GM23338 (cell line): ENCODE measurements at regions not wholly inside any gene's neighbourhood (a gene's known extent, or its start where the extent isn't known, plus 50 kb on each side); places are given as distances from the start of the nearest gene placed in this dataset.

Source experiments
- CREB1 ChIP-seq: fragments of 250-450 bp; sonication (Bioruptor Pico); IDR thresholded peaks from 2 replicates; pipeline ENCODE4 v1.5.0; 2020; ENCODE audit warnings: low read depth, mild to moderate bottlenecking, moderate library complexity
- EZH2 ChIP-seq: fragments of 200-600 bp; sonication (generic); IDR thresholded peaks from one replicate; pipeline ENCODE4 v1.8.0; 2017; ENCODE audit warnings: antibody characterized with exemption, mild to moderate bottlenecking, low read depth; ENCODE audit not compliant: unreplicated experiment
- EZH2phosphoT487 ChIP-seq: fragments of 200-600 bp; sonication (generic); IDR thresholded peaks from one replicate; pipeline ENCODE4 v1.8.1; 2018; ENCODE audit warnings: antibody characterized with exemption; ENCODE audit not compliant: unreplicated experiment
- JUNB ChIP-seq: IDR thresholded peaks from one replicate; pipeline ENCODE4 v1.6.1; 2016; ENCODE audit warnings: antibody characterized with exemption; ENCODE audit not compliant: unreplicated experiment
- POLR2AphosphoS5 ChIP-seq: IDR thresholded peaks from 2 replicates; pipeline ENCODE4 v1.6.1; 2016; ENCODE audit warnings: antibody characterized with exemption, low read depth
- STAT1 ChIP-seq: IDR thresholded peaks from one replicate; pipeline ENCODE4 v1.6.1; 2016; ENCODE audit warnings: antibody characterized with exemption; ENCODE audit not compliant: unreplicated experiment
- ZNF114 ChIP-seq: fragments of 250-450 bp; sonication (Bioruptor Pico); IDR thresholded peaks from 2 replicates; pipeline ENCODE4 v1.5.0; 2020; ENCODE audit warnings: mild to moderate bottlenecking, moderate library complexity
- TF ChIP-seq, protein P1 (sequence below), 2 experiments: fragments of 200-600 bp in 1 of 2; sonication (generic) in 1 of 2; conservative IDR thresholded peaks; 2 replicates each; pipeline versions ENCODE4 v1.5.1 to v1.6.1; 2016 to 2017; ENCODE audit warnings: antibody characterized with exemption in 2 of 2, low read depth in 2 of 2, mild to moderate bottlenecking in 2 of 2, moderate library complexity in 1 of 2
- TF ChIP-seq, protein P2 (sequence below): fragments of 250-450 bp; sonication (Bioruptor Pico); IDR thresholded peaks from 2 replicates; pipeline ENCODE4 v1.5.0; 2020; ENCODE audit warnings: mild to moderate bottlenecking, moderate library complexity
- TF ChIP-seq, protein P3 (sequence below): IDR thresholded peaks from one replicate; pipeline ENCODE4 v1.6.1; 2018; ENCODE audit warnings: antibody characterized with exemption; ENCODE audit not compliant: unreplicated experiment

DNA sequence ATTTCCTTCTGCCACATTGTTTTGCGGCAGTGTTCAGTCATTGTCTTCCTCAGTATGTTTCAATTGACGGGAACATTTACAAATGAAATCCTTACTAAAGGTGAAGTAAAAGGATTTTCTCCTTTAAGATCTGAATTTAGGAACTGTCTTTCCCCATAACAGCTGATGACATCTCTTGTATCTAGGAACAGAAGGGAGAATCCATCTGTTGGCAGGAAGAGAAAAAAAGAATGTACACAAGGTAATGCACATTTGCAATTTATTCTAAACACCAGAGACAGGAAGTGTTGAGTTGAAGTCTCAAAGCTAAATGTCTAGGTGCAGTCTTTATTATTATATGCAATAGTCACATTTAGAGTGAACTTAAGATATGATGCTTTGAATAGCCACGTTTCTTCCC is 334.5 kb downstream of the HDGFL1 start:
- TF ChIP-seq, protein P1, sequence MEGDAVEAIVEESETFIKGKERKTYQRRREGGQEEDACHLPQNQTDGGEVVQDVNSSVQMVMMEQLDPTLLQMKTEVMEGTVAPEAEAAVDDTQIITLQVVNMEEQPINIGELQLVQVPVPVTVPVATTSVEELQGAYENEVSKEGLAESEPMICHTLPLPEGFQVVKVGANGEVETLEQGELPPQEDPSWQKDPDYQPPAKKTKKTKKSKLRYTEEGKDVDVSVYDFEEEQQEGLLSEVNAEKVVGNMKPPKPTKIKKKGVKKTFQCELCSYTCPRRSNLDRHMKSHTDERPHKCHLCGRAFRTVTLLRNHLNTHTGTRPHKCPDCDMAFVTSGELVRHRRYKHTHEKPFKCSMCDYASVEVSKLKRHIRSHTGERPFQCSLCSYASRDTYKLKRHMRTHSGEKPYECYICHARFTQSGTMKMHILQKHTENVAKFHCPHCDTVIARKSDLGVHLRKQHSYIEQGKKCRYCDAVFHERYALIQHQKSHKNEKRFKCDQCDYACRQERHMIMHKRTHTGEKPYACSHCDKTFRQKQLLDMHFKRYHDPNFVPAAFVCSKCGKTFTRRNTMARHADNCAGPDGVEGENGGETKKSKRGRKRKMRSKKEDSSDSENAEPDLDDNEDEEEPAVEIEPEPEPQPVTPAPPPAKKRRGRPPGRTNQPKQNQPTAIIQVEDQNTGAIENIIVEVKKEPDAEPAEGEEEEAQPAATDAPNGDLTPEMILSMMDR (conservative IDR thresholded peaks at IDR 0.05; ENCODE audit: low read depth in 2 of 2) = no peak
- TF ChIP-seq, protein P2, sequence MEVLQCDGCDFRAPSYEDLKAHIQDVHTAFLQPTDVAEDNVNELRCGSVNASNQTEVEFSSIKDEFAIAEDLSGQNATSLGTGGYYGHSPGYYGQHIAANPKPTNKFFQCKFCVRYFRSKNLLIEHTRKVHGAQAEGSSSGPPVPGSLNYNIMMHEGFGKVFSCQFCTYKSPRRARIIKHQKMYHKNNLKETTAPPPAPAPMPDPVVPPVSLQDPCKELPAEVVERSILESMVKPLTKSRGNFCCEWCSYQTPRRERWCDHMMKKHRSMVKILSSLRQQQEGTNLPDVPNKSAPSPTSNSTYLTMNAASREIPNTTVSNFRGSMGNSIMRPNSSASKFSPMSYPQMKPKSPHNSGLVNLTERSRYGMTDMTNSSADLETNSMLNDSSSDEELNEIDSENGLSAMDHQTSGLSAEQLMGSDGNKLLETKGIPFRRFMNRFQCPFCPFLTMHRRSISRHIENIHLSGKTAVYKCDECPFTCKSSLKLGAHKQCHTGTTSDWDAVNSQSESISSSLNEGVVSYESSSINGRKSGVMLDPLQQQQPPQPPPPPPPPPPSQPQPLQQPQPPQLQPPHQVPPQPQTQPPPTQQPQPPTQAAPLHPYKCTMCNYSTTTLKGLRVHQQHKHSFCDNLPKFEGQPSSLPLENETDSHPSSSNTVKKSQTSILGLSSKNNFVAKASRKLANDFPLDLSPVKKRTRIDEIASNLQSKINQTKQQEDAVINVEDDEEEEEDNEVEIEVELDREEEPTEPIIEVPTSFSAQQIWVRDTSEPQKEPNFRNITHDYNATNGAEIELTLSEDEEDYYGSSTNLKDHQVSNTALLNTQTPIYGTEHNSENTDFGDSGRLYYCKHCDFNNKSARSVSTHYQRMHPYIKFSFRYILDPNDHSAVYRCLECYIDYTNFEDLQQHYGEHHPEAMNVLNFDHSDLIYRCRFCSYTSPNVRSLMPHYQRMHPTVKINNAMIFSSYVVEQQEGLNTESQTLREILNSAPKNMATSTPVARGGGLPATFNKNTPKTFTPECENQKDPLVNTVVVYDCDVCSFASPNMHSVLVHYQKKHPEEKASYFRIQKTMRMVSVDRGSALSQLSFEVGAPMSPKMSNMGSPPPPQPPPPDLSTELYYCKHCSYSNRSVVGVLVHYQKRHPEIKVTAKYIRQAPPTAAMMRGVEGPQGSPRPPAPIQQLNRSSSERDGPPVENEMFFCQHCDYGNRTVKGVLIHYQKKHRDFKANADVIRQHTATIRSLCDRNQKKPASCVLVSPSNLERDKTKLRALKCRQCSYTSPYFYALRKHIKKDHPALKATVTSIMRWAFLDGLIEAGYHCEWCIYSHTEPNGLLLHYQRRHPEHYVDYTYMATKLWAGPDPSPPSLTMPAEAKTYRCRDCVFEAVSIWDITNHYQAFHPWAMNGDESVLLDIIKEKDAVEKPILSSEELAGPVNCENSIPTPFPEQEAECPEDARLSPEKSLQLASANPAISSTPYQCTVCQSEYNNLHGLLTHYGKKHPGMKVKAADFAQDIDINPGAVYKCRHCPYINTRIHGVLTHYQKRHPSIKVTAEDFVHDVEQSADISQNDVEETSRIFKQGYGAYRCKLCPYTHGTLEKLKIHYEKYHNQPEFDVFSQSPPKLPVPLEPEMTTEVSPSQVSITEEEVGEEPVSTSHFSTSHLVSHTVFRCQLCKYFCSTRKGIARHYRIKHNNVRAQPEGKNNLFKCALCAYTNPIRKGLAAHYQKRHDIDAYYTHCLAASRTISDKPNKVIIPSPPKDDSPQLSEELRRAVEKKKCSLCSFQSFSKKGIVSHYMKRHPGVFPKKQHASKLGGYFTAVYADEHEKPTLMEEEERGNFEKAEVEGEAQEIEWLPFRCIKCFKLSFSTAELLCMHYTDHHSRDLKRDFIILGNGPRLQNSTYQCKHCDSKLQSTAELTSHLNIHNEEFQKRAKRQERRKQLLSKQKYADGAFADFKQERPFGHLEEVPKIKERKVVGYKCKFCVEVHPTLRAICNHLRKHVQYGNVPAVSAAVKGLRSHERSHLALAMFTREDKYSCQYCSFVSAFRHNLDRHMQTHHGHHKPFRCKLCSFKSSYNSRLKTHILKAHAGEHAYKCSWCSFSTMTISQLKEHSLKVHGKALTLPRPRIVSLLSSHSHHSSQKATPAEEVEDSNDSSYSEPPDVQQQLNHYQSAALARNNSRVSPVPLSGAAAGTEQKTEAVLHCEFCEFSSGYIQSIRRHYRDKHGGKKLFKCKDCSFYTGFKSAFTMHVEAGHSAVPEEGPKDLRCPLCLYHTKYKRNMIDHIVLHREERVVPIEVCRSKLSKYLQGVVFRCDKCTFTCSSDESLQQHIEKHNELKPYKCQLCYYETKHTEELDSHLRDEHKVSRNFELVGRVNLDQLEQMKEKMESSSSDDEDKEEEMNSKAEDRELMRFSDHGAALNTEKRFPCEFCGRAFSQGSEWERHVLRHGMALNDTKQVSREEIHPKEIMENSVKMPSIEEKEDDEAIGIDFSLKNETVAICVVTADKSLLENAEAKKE (CRISPR knock-in tag) = no peak
- no peak for TF ChIP-seq EZH2
- no peak for TF ChIP-seq POLR2AphosphoS5
- no peak for TF ChIP-seq JUNB
- TF ChIP-seq, protein P3, sequence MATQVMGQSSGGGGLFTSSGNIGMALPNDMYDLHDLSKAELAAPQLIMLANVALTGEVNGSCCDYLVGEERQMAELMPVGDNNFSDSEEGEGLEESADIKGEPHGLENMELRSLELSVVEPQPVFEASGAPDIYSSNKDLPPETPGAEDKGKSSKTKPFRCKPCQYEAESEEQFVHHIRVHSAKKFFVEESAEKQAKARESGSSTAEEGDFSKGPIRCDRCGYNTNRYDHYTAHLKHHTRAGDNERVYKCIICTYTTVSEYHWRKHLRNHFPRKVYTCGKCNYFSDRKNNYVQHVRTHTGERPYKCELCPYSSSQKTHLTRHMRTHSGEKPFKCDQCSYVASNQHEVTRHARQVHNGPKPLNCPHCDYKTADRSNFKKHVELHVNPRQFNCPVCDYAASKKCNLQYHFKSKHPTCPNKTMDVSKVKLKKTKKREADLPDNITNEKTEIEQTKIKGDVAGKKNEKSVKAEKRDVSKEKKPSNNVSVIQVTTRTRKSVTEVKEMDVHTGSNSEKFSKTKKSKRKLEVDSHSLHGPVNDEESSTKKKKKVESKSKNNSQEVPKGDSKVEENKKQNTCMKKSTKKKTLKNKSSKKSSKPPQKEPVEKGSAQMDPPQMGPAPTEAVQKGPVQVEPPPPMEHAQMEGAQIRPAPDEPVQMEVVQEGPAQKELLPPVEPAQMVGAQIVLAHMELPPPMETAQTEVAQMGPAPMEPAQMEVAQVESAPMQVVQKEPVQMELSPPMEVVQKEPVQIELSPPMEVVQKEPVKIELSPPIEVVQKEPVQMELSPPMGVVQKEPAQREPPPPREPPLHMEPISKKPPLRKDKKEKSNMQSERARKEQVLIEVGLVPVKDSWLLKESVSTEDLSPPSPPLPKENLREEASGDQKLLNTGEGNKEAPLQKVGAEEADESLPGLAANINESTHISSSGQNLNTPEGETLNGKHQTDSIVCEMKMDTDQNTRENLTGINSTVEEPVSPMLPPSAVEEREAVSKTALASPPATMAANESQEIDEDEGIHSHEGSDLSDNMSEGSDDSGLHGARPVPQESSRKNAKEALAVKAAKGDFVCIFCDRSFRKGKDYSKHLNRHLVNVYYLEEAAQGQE = no peak
- TF ChIP-seq EZH2phosphoT487 = no peak
- no peak for TF ChIP-seq CREB1 (CRISPR knock-in tag)
- no peak for TF ChIP-seq STAT1
- TF ChIP-seq ZNF114 (CRISPR knock-in tag) = no peak
